Transverse colon (tissue), 4 donors: ENCODE measurements at regions not wholly inside any gene's neighbourhood (a gene's known extent, or its start where the extent isn't known, plus 50 kb on each side); places are given as distances from the start of the nearest gene placed in this dataset.

ENCODE experiments used
- DNase-seq: peaks from one replicate; pipeline ENCODE4 v3.0.0-alpha.2; 2019
- H3K27ac ChIP-seq, 4 donors: fragments of 200-600 bp; sonication (generic); 2 replicates each; pipeline ENCODE4 v1.5.1; 2016 to 2018; ENCODE audit warnings: inconsistent platforms in 4 of 4
- H3K27me3 ChIP-seq: fragments of 200-600 bp; sonication (generic); 2 replicates; pipeline ENCODE4 v1.5.1; 2017; ENCODE audit warnings: inconsistent platforms
- H3K36me3 ChIP-seq, 4 donors: fragments of 200-600 bp; sonication (generic); 2 replicates each; pipeline ENCODE4 v1.5.1; 2017 to 2019; ENCODE audit warnings: inconsistent platforms in 4 of 4
- H3K4me1 ChIP-seq, 4 donors: fragments of 200-600 bp; sonication (generic); 2 replicates each; pipeline ENCODE4 v1.5.1; 2017 to 2020; ENCODE audit warnings: inconsistent platforms in 4 of 4
- H3K4me3 ChIP-seq, 4 donors: fragments of 200-600 bp; sonication (generic); 1 replicate in 1 of 4; 2 replicates in 3 of 4; pipeline versions ENCODE4 v1.5.1 to v1.6.1; 2017 to 2019; ENCODE audit warnings: inconsistent platforms in 4 of 4
- H3K9me3 ChIP-seq, 2 donors: fragments of 200-600 bp; sonication (generic); 2 replicates each; pipeline ENCODE4 v1.5.1; 2017 to 2019; ENCODE audit warnings: inconsistent platforms in 2 of 2
- CTCF ChIP-seq, 5 experiments: fragments of 200-600 bp in 3 of 5; fragments of 450-650 bp in 2 of 5; sonication (generic) in 3 of 5; IDR thresholded peaks; 1 replicate in 2 of 5; 2 replicates in 3 of 5; pipeline ENCODE4 v1.5.1; 2016 to 2017; ENCODE audit warnings: antibody characterized with exemption in 5 of 5, inconsistent platforms in 3 of 5, mild to moderate bottlenecking in 2 of 5, moderate library complexity in 1 of 5
- EP300 ChIP-seq: sonication (generic); formaldehyde crosslinking; IDR thresholded peaks from one replicate; pipeline ENCODE4 v1.6.1; 2017; ENCODE audit warnings: antibody characterized with exemption, low read depth
- POLR2A ChIP-seq: fragments of 450-650 bp; IDR thresholded peaks from one replicate; pipeline ENCODE4 v1.6.1; 2016; ENCODE audit warnings: antibody characterized with exemption, mild to moderate bottlenecking, moderate library complexity
- POLR2AphosphoS5 ChIP-seq, 3 donors: sonication (generic); formaldehyde crosslinking; IDR thresholded peaks; one replicate each; pipeline ENCODE4 v1.6.1; 2016; ENCODE audit warnings: antibody characterized with exemption in 3 of 3
- WGBS, 2 donors: methylation state at CpG; one replicate each; pipeline ENCODE4 v1.1.5; 2018; ENCODE audit warnings: low coverage in 1 of 2; 5-methylcytosine and 5-hydroxymethylcytosine counted together
- in situ Hi-C, 4 donors: fragments of 200-750 bp; cut with MboI; loops; one replicate each; pipeline versions ENCODE4 v1.15.0 to v1.15.1; 2017; ENCODE audit warnings: low sequenced_read_pairs in 3 of 4, low pct_ligation_motif_present in 1 of 4, low pct_unique_long_range_greater_than_20kb in 1 of 4
- intact Hi-C: fragments of 100-400 bp; cut with DNase I; formaldehyde crosslinking; loops from one replicate; pipeline ENCODE4 v1.15.1; 2023; ENCODE audit warnings: low total_unique reads

DNA sequence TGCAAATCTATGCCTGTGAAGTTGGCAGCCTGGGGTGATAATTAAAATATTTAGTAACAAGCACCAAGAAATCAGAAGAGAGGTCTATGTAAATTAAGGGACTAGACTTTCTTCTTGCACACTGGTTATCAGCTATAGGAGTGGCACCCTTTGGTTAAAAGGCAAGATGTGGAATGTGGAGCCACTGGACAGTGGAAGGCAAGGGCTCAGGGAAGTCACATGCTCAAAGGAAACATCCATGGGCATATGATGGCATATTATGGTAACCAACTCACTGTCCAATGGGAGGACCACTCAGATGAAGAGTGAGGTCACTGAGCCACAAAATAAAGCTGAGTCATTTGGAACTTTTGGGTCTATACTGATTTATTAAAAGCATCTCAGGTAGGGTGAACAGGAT, 165.6 kb upstream of the PRICKLE2 start:
- intact Hi-C loops = no loop called here
- no peaks in the 10 kb centered on the region for H3K4me1 ChIP-seq
- in situ Hi-C loops = loop anchor here in 1 of 4 donors (10.0 kb wide), 1 partner anchor 356 kb away; no protein-coding TSS in a partner anchor

DNA sequence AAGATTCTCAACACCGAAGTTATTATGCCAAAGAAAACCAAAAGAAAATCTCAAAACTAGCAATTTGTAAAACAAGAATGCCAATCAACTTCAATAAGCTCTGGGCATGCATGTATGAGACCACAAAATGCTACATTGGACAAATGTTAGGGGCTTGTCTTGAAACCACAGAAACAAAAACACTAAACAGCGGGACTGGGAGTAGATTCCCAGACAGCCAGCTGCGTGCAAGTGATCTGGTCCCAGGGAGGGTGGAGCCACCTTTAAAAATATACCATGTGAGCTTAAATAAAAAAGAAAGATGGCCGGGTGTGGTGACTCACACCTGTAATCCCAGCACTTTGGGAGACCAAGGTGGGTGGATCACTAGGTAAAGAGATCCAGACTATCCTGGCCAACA, 163.6 kb upstream of the PRICKLE2 start:
- intact Hi-C loops = no loop called here
- in situ Hi-C loops = no loop called here
- no peaks in the 10 kb centered on the region for H3K36me3 ChIP-seq
- no peaks in the 10 kb centered on the region for H3K4me1 ChIP-seq
- WGBS, 2 donors = 65 to 78% methylated on average over 4 of the region's 4 CpGs
- DNase-seq = no peak
- no peaks in the 10 kb centered on the region for H3K9me3 ChIP-seq
- H3K4me3 ChIP-seq = no peak overlapping the region
- TF ChIP-seq POLR2AphosphoS5 (IDR thresholded peaks at IDR 0.05) (no peak), CTCF (IDR thresholded peaks at IDR 0.05) (no peak), POLR2A (no peak), EP300 (no peak)
- H3K27me3 ChIP-seq = no peaks in the 10 kb centered on the region
- no peak overlapping the region for H3K27ac ChIP-seq

More for the DNA sequence above, 165.6 kb upstream of the PRICKLE2 start:
- no peaks in the 10 kb centered on the region for H3K27me3 ChIP-seq
- H3K4me3 ChIP-seq = no peak overlapping the region
- H3K36me3 ChIP-seq = no peaks in the 10 kb centered on the region
- no peaks in the 10 kb centered on the region for H3K9me3 ChIP-seq
- TF ChIP-seq EP300 = no peak
- TF ChIP-seq POLR2A = no peak
- no peak overlapping the region for H3K27ac ChIP-seq
- no peak for DNase-seq

DNA sequence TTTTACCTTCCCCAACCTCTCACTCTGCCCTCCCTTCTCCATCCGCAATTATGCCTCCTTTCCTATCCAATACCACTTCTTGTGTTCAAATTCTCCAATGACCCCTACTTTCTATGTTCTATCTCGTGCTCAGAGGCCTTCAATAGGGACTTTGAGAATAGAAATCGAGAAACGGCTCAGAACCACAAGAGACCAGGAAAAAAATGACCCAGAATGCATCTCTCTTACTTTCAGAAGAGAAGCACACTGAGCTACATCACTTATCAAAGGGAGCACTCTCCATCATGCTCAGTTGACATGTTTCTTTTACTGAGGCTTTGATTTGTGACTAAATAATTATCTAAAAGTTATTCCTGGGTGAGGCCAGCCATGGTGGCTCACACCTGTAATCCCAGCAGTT, 162.4 kb upstream of the PRICKLE2 start:
- no peaks in the 10 kb centered on the region for H3K9me3 ChIP-seq
- no peaks in the 10 kb centered on the region for H3K27me3 ChIP-seq
- 75 to 83% methylated on average over 4 of the region's 4 CpGs for WGBS, 2 donors
- intact Hi-C loops (no loop called here), in situ Hi-C loops (no loop called here)
- no peak overlapping the region for H3K27ac ChIP-seq
- no peaks in the 10 kb centered on the region for H3K4me1 ChIP-seq
- DNase-seq = no peak
- H3K4me3 ChIP-seq = no peak overlapping the region
- TF ChIP-seq EP300 = no peak
- no peak for TF ChIP-seq POLR2A
- TF ChIP-seq POLR2AphosphoS5 (IDR thresholded peaks at IDR 0.05) = no peak
- no peak for TF ChIP-seq CTCF (IDR thresholded peaks at IDR 0.05)
- no peaks in the 10 kb centered on the region for H3K36me3 ChIP-seq

GRCh38 chr3:64385277-64385676, 160.0 kb upstream of the PRICKLE2 start:
- Histone ChIP-seq H3K27ac (no peak overlapping the region), H3K36me3 (no peaks in the 10 kb centered on the region), H3K9me3 (no peaks in the 10 kb centered on the region), H3K4me3 (no peak overlapping the region), H3K27me3 (no peaks in the 10 kb centered on the region), H3K4me1 (peaks cover 0 to 3% (median 0%) of the 10 kb centered on the region in 4 donors)
- DNase-seq = no peak
- 81 to 90% methylated on average over 3 to 5 of the region's 5 CpGs for WGBS, 2 donors
- TF ChIP-seq POLR2AphosphoS5 (IDR thresholded peaks at IDR 0.05) (no peak), EP300 (no peak), CTCF (IDR thresholded peaks at IDR 0.05) (no peak), POLR2A (no peak)
- intact Hi-C loops = no loop called here
- in situ Hi-C loops = no loop called here

GRCh38 chr3:64384561-64384960, 159.3 kb upstream of the PRICKLE2 start:
- WGBS, 2 donors = 78 to 85% methylated on average over 3 of the region's 3 CpGs
- no peak overlapping the region for H3K4me3 ChIP-seq
- DNase-seq = no peak
- H3K27me3 ChIP-seq = no peaks in the 10 kb centered on the region
- in situ Hi-C loops (no loop called here), intact Hi-C loops (no loop called here)
- H3K36me3 ChIP-seq = no peaks in the 10 kb centered on the region
- TF ChIP-seq POLR2AphosphoS5 (IDR thresholded peaks at IDR 0.05) (no peak), POLR2A (no peak)
- H3K4me1 ChIP-seq = peaks cover 0 to 3% (median 0%) of the 10 kb centered on the region in 4 donors
- no peak overlapping the region for H3K27ac ChIP-seq
- H3K9me3 ChIP-seq = no peaks in the 10 kb centered on the region
